GM18499 (cell line): ENCODE measurements at regions not wholly inside any gene's neighbourhood (a gene's known extent, or its start where the extent isn't known, plus 50 kb on each side); places are given as distances from the start of the nearest gene placed in this dataset.
"Not testable (repeated sequence)": the region's sequence is repeated elsewhere in the genome, so short reads cannot be mapped to it uniquely, and the experiment has no call there.

Source experiments
- ATAC-seq: cut with Tn5 transposase; IDR thresholded peaks from one replicate; pipeline ENCODE4 v1.9.1; 2021; ENCODE audit warnings: moderate number of reproducible peaks; ENCODE audit not compliant: insufficient read depth, unreplicated experiment

DNA sequence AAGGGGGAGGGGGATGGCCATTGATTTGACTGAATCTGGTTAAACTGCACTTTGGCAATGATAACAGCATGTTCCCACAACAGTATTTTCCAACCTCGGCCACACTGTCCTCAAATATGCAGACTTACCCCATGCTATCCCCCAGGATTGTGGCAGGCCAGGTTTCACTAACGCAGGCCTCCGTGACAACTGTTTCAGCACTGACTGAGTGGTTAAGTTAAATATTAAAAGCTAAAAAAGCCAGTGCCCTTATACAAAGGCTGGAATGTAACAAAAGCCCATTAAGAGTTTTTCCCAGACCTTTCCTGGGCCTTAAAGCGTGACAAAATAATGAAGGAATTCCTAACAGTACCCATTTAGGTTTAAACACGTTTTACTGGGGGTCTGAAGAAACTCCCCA lies 202.9 kb downstream of the USP25 start:
- ATAC-seq, result no peak

DNA sequence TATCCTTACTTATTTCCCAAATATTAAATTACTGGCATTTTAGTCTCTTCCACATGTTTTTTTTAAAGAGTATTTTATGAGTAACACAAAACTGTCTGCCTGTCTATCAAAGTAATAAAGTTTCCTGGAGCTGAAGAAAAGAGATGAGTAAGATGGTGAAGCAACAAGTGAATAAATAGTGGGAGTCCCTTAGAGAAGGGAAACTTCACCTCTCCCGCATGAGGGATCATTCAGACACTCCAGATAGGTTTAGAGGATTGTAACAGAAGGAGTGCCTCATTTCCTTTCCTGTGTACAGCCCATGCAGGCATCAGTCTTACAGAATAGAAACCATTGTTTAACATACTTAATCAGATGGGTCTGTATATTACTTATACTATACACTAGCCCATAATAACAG lies 205.7 kb downstream of the USP25 start:
- ATAC-seq, result no peak

DNA sequence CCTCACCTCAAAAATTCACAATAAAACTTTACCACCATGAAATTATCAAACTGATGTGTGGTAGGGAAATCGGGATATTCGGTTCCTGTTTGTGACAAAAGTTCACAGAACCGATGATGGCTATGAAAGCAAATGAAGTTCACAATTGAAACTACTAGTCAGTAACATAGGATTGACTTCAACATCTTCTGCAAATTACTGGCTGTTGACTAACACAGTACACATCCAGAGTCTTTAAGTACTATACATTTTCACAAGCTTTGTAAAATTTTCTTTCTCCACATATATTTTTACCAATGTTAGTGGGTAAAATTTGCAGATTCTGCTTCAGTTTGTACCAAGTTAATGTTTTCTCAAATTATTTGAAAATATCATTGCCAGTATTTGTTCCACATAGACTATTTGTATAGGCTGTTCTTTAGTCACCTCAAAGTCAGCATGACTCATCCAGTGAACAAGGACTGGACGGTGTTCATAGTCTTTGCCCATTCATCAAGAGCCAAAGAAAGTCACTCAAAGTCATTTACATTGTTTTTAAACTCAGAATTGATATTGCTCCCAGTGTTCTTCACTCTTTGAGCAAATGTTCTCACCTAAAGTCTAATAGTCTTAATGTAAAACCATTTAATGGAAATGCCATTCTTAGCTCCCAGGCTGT lies 213.4 kb downstream of the USP25 start:
- no peak for ATAC-seq

DNA sequence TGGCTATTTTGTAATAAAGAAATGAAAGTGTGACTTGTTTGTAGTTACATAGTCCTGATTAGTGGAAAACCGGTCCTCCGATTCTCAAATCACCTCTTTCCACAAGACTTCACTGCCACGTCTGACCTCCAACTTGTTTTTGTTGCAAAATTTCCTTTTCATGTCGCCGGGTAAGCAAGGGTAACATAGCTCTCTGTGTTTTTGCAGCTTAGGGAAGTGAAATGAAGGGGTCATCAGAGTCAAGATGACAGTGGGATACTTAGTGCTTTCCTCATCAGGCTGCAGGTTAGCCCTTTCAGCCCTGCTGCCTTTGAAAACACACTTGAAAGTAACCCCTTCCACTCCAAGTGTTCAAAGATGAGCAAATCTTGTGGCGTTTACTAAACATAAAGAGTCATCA lies 217.9 kb downstream of the USP25 start:
- ATAC-seq, result no peak

DNA sequence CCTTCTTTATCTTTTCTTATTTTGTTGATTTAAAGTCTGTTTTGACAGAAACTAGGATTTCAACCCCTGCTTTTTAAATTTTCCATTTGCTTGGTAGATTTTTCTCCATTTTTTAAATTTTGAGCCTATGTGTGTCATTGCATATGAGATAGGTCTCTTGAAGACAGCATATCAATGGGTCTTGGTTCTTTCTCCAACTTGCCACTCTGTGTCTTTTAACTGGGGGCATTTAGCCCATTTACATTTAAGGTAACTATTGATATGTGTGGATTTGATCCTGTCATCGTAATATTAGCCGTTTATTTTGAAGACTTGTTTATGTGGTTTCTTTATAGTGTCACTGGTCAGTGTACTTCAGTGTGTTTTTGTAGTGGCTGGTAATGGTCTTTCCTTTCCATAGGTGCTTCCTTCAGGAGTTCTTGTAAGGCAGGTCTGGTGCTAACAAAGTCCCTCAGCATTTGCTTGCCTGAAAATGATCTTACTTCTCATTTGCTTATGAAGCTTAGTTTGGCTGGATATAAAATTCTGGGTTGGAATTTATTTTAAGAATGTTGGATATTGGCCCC lies 223.9 kb downstream of the USP25 start:
- ATAC-seq, result no peak

DNA sequence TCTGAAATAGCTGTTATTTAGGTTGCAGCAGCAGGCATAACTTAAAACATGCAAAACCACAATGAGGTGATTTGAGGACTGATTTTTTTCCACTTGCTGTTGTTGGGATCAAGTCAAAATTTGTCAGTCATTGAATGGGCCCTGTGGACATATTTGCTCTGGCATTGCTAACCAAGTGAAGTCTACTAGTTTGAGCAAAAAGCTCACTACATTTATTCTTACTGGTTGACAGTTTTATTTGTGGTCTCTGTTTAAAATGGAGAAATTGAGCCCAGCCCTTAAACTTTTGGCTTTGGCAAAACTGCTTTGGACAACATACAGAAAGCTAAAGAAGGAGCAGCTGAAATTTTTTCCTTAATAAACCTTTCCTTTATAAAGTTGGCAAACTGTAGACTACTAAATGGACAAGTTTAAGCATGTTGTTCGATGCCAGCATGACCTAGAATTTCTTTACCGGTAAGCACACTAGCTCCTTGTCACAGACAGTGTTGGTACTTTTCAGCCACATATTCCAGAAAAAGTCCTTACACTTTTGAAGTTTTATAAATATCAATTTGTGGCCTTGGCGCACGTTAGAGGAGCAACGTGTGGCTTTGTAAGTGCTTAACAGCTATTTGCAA lies 234.6 kb downstream of the USP25 start:
- ATAC-seq, result no peak

DNA sequence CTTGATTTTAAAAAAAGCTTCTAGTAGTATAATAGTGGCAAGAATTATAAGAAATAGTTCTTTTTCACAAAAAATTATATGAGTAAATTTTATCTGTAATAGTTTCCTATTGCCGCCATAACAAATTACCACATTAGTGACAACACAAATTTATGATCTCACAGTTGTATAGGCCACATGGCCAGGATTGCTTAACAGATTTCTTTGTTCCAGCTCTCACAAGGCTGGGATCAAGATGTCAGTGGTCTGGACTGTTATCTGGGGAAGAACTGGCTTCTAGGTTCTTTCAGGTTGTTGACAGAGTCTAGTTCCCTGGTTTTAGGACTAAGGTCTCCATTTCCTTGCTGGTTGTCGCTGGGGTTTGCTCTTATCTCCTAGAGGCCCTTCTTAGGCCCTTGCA lies 236.4 kb downstream of the USP25 start:
- no peak for ATAC-seq

DNA sequence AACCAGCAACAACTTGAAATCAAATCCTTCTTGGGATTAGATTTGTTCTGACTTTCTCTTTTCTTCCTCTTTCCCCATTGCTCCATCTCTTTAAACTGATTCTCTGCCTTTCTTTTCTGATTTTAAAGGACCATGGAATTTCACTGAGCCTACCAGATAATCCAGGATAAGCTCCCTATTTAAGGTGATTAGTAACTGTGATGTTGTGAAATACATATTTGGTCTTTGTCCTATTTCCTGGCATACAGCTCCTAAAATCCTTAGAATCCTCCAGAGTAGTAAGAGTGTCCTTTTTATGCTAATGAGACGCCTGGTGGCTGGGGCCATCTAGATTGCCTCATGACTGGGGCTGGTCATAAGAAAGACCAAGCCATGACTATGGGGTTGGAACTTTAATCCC lies 236.9 kb downstream of the USP25 start:
- no peak for ATAC-seq

DNA sequence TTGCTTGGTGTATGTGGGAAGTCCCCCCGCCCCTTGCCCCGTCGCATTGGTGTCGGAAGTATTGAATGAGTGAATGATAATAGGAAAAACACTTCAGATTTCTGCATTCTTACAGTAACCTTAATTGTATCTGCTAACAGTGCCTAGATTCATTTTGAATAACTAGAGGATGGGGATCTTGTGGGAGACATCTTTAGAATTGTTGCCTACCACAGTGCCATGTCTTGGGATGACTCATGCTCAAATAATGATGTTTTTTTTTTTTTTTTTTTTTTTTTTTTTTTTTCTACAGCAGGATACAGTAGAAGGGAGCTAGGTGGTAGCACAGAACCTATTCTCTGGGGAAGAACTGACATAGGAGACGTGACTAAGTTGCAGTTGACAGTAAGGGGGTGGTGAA lies 237.9 kb downstream of the USP25 start:
- no peak for ATAC-seq

DNA sequence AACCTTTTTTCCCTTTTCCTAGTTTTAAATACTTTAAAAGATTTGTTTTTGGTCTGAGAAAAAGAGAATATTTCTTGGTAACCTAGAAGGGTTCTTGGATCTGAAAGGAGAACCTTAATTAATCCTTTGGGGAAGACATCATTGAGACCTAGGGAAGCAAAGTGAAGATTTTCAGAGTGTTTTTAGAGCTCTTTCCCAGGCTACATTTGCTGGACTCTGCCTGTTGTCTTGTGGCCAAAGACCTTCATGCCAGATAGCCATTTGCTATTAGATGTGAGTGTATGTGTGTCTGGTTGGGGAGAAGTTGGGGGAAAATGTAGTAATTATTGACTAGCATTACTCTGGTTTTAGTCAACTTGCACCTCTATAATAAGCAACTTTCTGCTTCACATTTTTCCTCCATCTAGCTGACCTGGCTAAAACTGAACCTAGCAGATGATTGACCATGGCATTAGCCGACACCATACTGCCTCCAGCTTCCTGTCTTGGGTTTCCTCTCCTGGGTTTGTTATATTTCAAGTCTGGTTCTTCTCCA lies 239.1 kb downstream of the USP25 start:
- ATAC-seq, result no peak

DNA sequence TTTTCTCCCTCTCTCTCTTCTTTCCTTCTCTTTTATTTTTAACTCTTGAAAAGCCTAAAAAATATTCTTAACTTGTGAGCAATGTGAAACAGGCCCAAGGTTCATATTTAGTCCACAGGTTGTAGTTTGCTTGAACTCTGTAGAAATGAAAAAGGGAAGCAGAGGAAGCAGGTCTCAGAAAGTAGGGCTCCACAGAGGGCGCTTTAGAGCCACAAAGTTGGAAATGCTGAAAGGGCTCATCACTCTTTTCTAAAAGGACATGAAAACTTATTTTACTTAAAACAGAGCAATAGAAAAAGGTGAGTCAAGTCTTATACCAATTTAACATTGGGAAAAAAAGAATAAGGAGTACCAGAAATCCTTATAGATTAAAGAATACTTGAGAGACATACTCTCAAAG lies 247.0 kb downstream of the USP25 start:
- ATAC-seq, result no peak

DNA sequence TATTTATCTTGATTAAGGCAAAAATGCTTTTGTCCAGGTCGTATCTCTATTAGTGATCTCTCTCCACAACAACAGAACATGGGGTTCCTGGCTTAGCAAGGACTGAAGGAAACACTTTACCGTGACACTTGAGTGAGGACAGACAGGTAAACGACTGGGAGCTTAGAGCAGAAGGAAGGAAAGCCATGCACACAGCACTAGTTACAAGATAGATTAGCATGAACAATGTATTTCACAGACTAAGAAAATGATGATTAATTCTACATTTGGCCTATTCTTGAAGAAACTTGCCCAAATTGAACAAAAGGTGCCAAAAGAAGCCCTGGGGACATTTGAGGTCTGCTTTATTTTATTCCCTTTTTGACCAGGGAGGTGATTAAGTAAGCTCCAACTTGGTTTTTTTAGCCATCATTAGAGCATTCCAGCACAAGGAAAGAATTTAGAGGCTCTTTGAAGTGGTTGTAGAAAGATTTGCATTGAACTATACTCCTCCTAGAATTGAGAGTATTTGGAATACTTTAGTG lies 248.5 kb downstream of the USP25 start:
- no peak for ATAC-seq

DNA sequence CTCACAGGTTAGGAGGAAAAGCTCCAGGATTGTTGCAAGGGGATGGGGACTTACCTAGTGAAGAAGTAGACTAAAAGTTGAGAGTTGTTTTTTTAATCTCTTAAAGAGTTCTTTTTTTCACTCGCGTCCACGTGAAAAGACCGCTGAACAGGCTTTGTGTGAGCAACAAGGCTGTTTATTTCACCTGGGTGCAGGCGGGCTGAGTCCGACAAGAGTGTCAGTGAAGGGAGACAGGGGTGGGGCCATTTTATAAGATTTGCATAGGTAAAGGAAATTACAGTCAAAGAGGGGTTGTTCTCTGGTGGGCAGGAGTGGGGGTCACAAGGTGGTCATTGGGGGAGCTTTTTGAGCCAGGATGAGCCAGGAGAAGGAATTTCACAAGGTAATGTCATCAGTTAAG lies 249.7 kb downstream of the USP25 start:
- not testable (repeated sequence) for ATAC-seq

DNA sequence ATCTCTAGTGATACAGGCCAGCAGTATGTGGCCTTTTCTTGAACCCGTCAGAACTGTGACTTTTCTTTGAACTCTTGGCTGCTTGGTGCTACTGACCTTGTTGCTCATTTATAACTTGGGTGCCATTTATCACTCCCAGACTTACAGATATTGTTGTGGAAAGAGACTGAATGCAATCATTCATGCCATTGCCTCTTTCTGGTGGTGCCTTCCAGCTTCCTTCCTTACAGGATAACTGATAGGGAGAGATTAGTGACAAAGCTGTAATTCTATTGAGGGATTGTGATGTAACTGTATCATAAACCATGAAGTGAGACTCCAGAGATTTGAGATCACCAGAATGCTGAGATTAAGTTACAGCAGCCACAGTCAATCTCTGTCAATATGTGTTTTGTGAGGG lies 256.5 kb downstream of the USP25 start:
- no peak for ATAC-seq

DNA sequence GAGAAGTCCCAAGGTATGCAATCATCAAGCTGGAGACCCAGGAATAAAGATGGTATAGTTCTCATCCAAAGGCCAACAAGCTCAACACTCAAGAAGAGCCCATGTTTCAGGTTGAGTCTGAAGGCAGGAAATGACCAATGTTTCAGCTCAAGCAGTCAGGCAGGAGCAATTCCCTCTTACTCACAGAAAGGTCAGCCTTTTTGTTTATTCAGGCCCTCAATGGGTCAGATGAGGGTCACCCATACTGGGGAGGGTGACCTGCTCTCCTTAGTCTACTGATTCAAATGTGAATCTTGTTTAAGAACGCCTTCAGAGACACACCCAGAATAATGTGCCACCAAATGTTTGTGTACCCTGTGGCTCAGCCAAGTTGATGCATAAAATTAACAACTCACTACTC lies 262.4 kb downstream of the USP25 start:
- no peak for ATAC-seq

DNA sequence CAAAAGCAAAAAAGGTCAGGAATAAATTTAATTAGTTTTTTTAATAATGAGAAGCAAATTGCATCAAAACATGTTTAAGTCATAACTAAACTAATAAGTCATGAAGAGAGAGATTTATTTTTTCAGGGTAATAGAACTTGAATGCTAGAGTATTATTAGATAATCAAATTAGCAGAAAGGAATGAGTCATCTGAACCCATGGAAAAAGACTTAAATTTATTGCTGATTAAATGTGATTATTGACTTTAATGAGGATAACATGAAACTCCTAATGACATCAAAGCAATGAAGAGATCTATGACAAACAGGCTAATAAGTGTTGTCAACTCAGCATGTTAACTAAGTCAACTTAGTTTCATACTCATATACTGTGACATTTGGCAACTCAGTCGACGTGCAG lies 264.2 kb downstream of the USP25 start:
- no peak for ATAC-seq

DNA sequence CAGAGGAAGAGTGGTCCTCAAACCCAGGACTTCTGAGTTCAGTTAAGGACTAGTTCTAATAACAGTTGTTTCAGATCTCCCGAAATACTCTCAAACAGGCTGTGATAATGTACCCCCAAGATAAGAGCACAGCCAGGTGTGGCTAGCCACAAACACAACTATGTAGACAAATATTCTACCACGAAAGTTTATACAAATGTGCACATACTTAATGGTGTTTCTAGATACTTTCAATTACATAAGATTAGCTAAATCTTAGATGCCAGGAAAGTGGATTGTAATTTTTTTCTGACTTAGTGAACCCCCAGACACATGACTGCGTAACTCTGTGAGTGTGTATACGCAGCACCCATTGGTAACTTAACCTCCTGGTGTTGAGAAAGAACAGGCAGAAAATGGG lies 270.0 kb downstream of the USP25 start:
- ATAC-seq, result no peak

DNA sequence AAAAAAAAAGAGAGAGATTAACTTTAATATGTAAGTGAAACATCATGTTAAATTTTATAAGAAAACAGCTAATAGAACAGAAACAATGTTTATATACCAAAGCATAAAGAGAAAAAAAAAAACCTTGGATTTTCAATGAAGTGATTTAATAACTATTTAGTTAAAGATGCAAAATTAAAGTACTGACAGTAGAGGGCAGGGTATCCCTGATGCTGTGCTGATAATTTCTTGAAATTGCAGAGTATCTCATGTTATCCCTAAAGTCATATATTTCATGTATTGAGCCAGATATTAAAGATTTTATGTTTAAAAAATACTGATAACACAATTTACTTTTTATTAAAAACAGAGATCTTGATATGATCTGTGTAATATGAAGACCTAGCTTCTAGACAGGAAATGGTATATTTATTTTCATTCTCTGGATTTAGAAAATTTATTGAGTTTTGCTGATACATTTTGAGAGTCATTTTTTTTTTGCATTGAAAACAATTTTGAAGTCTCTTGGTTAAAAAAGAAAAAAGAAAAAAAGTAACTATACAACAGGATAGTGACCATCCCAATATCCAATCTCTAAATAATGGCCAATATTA lies 273.2 kb downstream of the USP25 start:
- ATAC-seq, result no peak

DNA sequence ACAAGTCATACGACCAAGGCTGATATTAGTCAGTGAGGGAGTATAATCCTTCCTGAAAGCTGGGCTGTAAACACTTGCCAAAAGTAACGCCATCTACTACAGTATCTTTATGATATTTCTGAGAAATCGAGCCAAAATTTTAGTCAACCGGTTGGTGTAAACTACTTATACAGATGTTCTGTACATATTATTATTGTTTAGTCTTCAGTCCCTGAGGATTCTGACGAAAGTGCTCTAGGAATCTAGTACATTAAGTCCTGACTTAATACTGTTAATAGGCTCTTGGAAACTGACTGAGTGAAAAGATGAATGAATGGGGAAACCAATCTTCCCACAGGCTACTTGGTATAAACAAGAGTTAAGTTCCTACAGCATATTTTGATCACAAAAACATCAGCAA lies 274.3 kb downstream of the USP25 start:
- no peak for ATAC-seq

DNA sequence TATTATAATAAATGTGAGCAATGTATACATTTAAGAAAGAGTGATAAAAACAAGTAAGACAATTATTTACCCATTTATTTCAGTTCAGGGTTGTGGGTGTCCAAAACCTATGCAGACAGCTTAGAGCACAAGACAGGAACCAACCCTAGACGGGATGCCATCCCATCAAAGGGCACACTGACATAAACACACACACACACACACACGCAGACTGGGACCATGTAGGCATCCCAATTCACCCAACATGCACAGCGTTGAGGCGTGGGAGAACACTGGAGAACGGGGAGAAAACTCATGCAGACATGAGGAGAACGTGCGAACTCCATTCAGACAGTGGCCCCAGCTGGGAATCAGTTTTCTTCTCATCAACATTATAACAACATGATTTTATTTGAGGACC lies 274.7 kb downstream of the USP25 start:
- ATAC-seq, result no peak

DNA sequence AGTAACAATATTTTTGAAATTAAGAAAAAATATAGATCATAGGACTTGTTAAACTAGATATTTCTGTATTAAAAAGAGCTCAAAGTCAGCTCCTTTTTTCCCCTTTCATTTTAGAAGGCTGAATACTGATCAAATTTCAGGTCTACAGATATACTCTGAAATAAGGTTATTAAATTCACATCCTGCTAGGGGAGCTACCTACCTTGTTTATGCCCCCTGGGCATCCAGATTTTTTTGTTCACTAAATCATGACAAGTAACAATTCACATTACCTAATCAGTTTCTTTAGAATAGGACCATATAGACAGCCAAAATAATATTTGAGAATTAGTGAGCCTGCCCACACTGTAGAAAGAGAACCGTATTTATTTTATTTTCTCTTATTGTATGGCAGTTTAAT lies 276.2 kb downstream of the USP25 start:
- no peak for ATAC-seq
